ENCODE measurements at regions not wholly inside any gene's neighbourhood (a gene's known extent, or its start where the extent isn't known, plus 50 kb on each side); places are given as distances from the start of the nearest gene placed in this dataset.

DNA sequence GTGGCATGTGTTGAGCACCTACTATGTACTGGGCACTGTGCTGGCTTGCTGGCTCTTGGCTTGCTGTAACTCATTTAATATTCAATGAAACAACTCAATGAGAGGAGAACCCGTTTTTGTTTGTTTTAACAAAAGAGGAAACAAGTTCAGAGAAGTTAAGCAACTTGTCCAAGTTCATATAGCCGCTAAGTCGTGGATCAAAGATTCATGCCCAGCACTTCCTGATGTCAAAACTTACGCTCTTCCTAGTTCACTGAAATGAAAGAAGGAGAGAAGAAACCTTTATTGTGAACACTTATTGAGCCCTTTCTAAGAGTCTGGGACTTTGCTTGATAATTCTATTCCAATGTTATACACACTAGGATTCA lies 475.9 kb downstream of the PTPRU start:
- 11% methylated on average over 4 of the region's 4 CpGs for WGBS (ENCODE audit: low lambda C conversion rate)
- Histone ChIP-seq H3K9ac (ENCODE audit: insufficient read depth, low read depth, low read length) (no peak overlapping the region), H4K20me1 (ENCODE audit: insufficient read depth, low read length) (no peaks in the 10 kb centered on the region), H3K27ac (ENCODE audit: extremely low read length, insufficient read depth, low read length) (no peak overlapping the region), H3K79me2 (ENCODE audit: insufficient read depth, low read length) (no peaks in the 10 kb centered on the region), H3K9me3 (ENCODE audit: low read length) (no peaks in the 10 kb centered on the region; the same call in 1 of the 2 replicates), H3K27me3 (ENCODE audit: control insufficient read depth in 1 of 2, insufficient read depth in 2 of 2, low read length in 2 of 2) (peaks cover 0 to 3% of the 10 kb centered on the region in 2 experiments; a peak in 1 of 5 replicates), H3K36me3 (replicated peaks in 1 of 2; ENCODE audit: control insufficient read depth in 1 of 2, insufficient read depth in 2 of 2, low read length in 2 of 2) (no peaks in the 10 kb centered on the region), H3K4me3 (replicated peaks in 1 of 3; ENCODE audit: insufficient read depth in 1 of 3, low read depth in 2 of 3, low read length in 3 of 3) (no peak overlapping the region), H3K4me1 (ENCODE audit: insufficient read depth, low read length) (no peaks in the 10 kb centered on the region), H2AFZ (ENCODE audit: low read length) (no peak overlapping the region), H3K4me2 (ENCODE audit: low read depth, low read length) (no peak overlapping the region)
- in situ Hi-C loops (cut with HindIII; ENCODE audit: extremely low pct_ligation_motif_present, low pct_unique_long_range_greater_than_20kb), result no loop called here
- CTCF ChIA-PET (ENCODE audit: low intra/inter-chr PET ratio, low total read pairs), result interaction anchor here (0.7 kb wide), 1 partner anchor 365 kb away, joined by 3 read pairs; no protein-coding TSS in a partner anchor
- no peak for TF ChIP-seq RFX1 (IDR thresholded peaks at IDR 0.05)
- TF ChIP-seq ZNF441 (CRISPR knock-in tag; IDR thresholded peaks at IDR 0.05; ENCODE audit: borderline replicate concordance), result no peak
- TF ChIP-seq ISL2 (CRISPR knock-in tag; IDR thresholded peaks at IDR 0.05), result no peak
- TF ChIP-seq, protein P1, sequence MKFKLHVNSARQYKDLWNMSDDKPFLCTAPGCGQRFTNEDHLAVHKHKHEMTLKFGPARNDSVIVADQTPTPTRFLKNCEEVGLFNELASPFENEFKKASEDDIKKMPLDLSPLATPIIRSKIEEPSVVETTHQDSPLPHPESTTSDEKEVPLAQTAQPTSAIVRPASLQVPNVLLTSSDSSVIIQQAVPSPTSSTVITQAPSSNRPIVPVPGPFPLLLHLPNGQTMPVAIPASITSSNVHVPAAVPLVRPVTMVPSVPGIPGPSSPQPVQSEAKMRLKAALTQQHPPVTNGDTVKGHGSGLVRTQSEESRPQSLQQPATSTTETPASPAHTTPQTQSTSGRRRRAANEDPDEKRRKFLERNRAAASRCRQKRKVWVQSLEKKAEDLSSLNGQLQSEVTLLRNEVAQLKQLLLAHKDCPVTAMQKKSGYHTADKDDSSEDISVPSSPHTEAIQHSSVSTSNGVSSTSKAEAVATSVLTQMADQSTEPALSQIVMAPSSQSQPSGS (CRISPR knock-in tag; IDR thresholded peaks at IDR 0.05), result no peak
- TF ChIP-seq DR1 (CRISPR knock-in tag; IDR thresholded peaks at IDR 0.05), result no peak
- no peak for TF ChIP-seq KLF13 (CRISPR knock-in tag; IDR thresholded peaks at IDR 0.05)
- no peak for TF ChIP-seq HNRNPH1 (optimal IDR thresholded peaks at IDR 0.05; ENCODE audit: low read depth, low read length)
- TF ChIP-seq ZNF225 (CRISPR knock-in tag; IDR thresholded peaks at IDR 0.05), result no peak
- TF ChIP-seq ZNF205 (CRISPR knock-in tag; IDR thresholded peaks at IDR 0.05), result no peak
- TF ChIP-seq, protein P2, sequence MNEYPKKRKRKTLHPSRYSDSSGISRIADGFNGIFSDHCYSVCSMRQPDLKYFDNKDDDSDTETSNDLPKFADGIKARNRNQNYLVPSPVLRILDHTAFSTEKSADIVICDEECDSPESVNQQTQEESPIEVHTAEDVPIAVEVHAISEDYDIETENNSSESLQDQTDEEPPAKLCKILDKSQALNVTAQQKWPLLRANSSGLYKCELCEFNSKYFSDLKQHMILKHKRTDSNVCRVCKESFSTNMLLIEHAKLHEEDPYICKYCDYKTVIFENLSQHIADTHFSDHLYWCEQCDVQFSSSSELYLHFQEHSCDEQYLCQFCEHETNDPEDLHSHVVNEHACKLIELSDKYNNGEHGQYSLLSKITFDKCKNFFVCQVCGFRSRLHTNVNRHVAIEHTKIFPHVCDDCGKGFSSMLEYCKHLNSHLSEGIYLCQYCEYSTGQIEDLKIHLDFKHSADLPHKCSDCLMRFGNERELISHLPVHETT (CRISPR knock-in tag; conservative IDR thresholded peaks at IDR 0.05), result no peak
- TF ChIP-seq, protein P3, sequence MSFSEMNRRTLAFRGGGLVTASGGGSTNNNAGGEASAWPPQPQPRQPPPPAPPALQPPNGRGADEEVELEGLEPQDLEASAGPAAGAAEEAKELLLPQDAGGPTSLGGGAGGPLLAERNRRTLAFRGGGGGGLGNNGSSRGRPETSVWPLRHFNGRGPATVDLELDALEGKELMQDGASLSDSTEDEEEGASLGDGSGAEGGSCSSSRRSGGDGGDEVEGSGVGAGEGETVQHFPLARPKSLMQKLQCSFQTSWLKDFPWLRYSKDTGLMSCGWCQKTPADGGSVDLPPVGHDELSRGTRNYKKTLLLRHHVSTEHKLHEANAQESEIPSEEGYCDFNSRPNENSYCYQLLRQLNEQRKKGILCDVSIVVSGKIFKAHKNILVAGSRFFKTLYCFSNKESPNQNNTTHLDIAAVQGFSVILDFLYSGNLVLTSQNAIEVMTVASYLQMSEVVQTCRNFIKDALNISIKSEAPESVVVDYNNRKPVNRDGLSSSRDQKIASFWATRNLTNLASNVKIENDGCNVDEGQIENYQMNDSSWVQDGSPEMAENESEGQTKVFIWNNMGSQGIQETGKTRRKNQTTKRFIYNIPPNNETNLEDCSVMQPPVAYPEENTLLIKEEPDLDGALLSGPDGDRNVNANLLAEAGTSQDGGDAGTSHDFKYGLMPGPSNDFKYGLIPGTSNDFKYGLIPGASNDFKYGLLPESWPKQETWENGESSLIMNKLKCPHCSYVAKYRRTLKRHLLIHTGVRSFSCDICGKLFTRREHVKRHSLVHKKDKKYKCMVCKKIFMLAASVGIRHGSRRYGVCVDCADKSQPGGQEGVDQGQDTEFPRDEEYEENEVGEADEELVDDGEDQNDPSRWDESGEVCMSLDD (CRISPR knock-in tag; IDR thresholded peaks at IDR 0.05; ENCODE audit: borderline replicate concordance), result no peak
- DNase-seq (ENCODE audit: low spot score) (no peak), ATAC-seq (no peak), FAIRE-seq (no peak)
- POLR2A ChIA-PET, result no interaction called here
- no TSS peak for BruUV-seq (replicated peaks)
- intact Hi-C loops (cut with micrococcal nuclease; ENCODE audit: unreplicated experiment), result no loop called here
